C1 segment of cervical spinal cord (tissue), 14 donors: ENCODE measurements at regions not wholly inside any gene's neighbourhood (a gene's known extent, or its start where the extent isn't known, plus 50 kb on each side); places are given as distances from the start of the nearest gene placed in this dataset.

Experiments
- DNase-seq, 14 donors: peaks; one replicate each; lab custom pipeline; 2025; lab: John Stamatoyannopoulos, UW

- no peak for DNase-seq
Observed at GRCh38 chr20:22407237-22408193, 176.9 kb downstream of the FOXA2 start.

- peak in 1 of 14 donors; percentile 5 for DNase-seq
Observed at GRCh38 chr20:22404419-22405170, 179.8 kb downstream of the FOXA2 start.

GRCh38 chr20:22403632-22404361 lies 180.6 kb downstream of the FOXA2 start:
- peak in 2 of 14 donors; percentile 4 to 5 for DNase-seq

- peak in 1 of 14 donors; percentile 3 for DNase-seq
Observed at GRCh38 chr20:22403022-22403631, 181.2 kb downstream of the FOXA2 start.

- no peak for DNase-seq
Observed at GRCh38 chr20:22402550-22402949, 181.8 kb downstream of the FOXA2 start.

- DNase-seq = no peak
Observed at GRCh38 chr20:22400440-22400839, 183.9 kb downstream of the FOXA2 start.

- DNase-seq = no peak
Observed at GRCh38 chr20:22394583-22394982, 189.8 kb downstream of the FOXA2 start.

GRCh38 chr20:22390543-22390903 lies 193.8 kb downstream of the FOXA2 start:
- no peak for DNase-seq

GRCh38 chr20:22389836-22390542 lies 194.4 kb downstream of the FOXA2 start:
- DNase-seq = no peak

GRCh38 chr20:22387452-22387851 lies 196.9 kb downstream of the FOXA2 start:
- DNase-seq = no peak

- DNase-seq = no peak
Observed at GRCh38 chr20:22386306-22386623, 198.1 kb downstream of the FOXA2 start.

GRCh38 chr20:22385602-22386305 lies 198.6 kb downstream of the FOXA2 start:
- DNase-seq = no peak

GRCh38 chr20:22384978-22385377 lies 199.4 kb downstream of the FOXA2 start:
- no peak for DNase-seq

GRCh38 chr20:22383156-22383555 lies 201.2 kb downstream of the FOXA2 start:
- no peak for DNase-seq

- DNase-seq = no peak
Observed at GRCh38 chr20:22382742-22383141, 201.6 kb downstream of the FOXA2 start.

GRCh38 chr20:22381812-22382416 lies 202.5 kb downstream of the FOXA2 start:
- DNase-seq = no peak

- no peak for DNase-seq
Observed at GRCh38 chr20:22379472-22379871, 204.9 kb downstream of the FOXA2 start.

GRCh38 chr20:22374678-22375590 lies 209.4 kb downstream of the FOXA2 start:
- DNase-seq = no peak

GRCh38 chr20:22374066-22374465 lies 210.3 kb downstream of the FOXA2 start:
- DNase-seq = no peak
